SHP77 treated with DMSO at 0.1 percent for 48 hours (cell line): ENCODE measurements at regions not wholly inside any gene's neighbourhood (a gene's known extent, or its start where the extent isn't known, plus 50 kb on each side); places are given as distances from the start of the nearest gene placed in this dataset.
"Not testable (repeated sequence)": the region's sequence is repeated elsewhere in the genome, so short reads cannot be mapped to it uniquely, and the experiment has no call there.

ENCODE experiments used
- DNase-seq: peaks from one replicate; lab custom pipeline; 2025; lab: John Stamatoyannopoulos, UW

DNA sequence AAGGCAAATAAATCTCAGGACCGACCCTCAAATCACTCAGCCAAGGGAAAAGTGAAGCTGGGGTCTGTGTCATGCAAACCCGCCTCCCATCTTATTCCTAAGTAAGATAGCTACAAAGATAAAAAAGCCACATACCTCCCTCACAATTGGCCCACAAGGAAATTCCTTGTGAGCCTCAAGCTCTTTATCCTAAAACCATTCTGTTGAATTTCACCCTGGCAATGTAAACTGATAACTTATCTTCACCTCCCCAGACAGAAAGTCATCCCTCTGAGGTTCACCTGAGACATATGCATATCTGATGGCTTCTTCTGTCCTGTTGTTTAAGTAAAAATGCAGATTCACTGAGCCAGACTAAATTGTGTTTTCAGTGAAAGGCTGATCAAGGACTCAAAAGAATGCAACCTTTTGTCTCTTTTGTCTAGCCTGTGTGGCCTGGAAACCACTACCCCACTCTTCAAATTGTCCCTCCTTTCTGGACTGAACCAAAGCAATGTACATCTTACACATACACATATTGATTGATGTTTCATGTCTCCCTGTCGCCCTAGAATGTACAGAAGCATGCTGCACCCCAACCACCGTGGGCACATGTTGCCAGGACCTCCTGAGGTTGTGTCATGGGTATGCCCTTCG lies 91.3 kb downstream of the MFAP3L start:
- DNase-seq: no peak

DNA sequence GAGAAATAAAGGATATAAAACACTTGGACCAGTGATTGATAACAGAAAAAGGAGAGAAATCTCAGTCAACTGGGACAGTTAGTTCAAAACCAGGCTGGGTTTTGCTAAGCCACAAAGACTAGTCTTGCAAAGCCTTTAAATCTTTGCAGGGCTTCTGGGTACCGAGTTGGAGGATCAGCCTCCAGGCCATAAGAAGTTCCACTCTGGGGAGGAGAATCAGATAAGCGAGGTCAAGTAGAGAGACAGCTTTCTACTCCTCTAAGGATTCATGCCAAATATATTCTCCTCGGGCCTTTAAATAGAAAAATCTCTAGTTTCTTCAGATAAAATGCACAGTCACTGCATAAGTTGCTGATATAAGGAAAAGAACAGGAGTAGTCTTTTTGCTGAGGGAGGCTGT lies 92.7 kb downstream of the MFAP3L start:
- no peak for DNase-seq

DNA sequence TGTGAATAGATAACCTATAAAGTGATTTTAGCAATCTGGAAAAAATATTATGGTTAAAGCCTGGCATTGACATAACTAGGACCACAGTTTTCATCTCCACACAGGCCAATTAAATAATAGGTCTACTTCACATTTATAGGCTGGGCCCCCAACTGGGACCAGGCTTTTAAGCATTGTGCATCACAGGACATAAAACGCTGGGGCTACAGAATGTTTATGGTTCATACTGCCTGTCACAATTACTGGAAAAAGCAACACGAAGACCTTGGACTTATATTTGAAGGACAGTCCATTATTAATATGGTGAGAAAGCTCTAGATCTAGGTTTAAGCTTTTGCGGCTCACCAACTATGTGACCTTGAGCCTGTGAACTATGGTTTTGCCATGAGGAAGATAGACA lies 94.2 kb downstream of the MFAP3L start:
- DNase-seq: no peak

DNA sequence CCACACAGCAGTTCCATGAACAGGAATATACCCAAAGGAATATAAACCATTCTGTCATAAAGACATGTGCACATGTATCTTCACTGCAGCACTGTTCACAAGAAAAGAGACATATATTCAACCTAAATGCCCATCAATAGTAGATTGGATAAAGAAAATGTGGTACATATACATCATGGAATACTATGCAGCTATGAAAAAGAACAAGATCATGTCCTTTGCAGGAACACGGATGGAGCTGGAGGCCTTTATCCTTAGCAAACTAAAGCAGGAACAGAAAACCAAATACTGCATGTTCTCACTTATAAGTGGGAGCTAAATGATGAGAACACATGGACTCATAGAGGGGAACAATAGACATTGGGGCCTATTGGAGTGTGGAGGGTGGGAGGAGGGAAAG lies 95.4 kb downstream of the MFAP3L start:
- not testable (repeated sequence) for DNase-seq

DNA sequence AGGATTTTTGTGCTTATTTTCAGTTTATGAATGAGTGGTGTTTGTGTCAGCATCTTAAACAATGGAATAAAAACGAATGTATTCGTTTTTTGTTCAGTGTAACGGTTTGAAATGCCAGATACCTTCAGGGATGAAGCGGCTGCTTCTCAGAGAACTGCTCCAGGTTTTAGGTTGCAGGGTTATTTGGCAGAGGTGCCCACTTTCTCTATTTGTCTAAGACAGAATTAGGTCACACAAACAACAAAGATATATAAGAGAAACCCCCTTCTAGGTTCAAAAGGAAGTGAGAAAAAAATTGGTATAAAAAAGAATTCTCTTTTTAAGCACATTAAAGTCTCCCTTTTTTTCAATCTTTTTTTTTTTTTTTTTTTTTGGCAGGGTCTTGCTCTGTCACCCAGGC lies 98.9 kb downstream of the MFAP3L start:
- DNase-seq: no peak

DNA sequence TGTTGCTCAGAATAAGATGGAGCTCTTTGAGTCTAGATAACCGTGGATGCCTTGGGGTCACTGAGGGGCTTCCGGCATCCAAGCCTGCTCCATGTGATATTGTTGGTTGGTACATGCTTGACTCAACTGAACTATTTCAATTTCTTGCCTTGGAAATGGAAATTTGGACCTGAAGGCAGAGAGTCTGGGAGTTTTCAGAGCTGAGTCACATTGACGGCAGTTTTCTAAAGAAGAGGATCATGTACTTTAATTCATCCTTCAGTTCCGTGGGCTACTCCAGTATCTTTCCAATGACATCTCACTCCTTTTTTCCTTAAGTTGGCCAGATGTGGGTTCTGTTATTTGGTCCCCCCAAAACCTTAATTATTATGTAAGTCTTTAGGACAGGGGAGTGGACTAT lies 100.5 kb downstream of the MFAP3L start:
- no peak for DNase-seq

DNA sequence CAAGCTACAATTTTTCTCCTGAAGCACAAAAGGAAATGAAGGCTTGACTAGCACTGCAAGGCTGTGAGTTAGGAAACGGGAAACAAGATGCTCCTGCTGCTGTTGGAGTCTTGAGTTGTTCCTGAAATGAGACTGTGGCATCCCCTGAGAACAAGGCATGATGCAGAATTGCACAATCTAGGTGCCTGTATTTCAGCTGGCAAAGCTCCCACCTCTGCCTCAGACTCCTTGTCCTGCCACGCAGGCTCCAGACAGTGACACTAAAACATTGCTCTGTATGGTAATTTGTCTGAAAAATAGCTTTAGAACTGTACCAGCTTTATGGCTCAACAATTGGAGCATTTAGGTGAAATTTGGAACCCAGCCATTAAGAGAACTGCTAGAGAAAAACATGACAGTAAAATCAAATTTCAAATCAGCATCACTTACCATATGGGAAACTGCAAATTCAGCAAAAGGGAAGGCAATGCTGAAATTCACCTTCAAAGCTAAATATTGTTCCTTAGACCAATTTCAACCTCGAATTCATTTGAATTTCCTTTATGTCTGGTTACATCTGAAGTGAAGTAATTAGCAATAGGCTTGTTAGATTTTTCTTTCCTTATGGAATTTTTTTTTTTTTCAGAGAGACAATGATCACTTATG lies 103.4 kb downstream of the MFAP3L start:
- no peak for DNase-seq

DNA sequence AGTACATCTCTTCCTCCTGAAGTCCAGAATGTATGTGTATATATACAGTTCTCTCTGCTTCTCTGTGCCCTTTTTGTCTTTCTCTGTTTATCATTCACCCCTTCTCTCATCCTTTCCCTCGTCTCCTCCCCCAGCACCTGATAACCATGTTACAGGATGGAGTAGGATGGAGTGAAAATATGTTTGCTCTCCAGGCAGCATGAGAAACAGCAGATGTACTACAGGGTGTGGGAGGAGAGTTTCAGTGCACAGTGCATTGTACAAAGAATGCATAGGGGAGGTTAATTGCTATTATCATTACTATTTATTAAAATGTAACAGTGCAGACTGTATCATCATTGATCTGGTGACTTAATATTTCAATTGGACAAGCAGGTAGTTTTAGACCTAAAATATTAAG lies 104.5 kb downstream of the MFAP3L start:
- DNase-seq: no peak

DNA sequence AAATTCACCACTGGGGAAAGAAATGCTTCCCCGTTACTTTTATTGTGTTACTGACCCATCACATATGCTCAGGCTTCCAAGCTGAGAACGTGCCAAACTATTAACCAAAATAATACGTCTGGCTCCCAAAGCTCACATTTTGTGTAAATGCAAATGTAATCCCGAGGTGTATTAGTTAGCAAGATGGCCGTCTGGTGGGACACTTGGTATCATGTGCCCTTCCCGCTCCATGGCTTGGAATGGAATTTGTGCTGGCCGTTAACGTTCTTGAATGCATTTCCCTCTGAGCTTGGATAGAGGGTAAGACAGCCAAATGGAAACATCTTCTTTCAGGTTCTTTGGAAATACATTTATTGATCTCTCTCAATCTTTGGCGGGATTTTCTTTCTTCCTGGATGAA lies 105.0 kb downstream of the MFAP3L start:
- DNase-seq: no peak

DNA sequence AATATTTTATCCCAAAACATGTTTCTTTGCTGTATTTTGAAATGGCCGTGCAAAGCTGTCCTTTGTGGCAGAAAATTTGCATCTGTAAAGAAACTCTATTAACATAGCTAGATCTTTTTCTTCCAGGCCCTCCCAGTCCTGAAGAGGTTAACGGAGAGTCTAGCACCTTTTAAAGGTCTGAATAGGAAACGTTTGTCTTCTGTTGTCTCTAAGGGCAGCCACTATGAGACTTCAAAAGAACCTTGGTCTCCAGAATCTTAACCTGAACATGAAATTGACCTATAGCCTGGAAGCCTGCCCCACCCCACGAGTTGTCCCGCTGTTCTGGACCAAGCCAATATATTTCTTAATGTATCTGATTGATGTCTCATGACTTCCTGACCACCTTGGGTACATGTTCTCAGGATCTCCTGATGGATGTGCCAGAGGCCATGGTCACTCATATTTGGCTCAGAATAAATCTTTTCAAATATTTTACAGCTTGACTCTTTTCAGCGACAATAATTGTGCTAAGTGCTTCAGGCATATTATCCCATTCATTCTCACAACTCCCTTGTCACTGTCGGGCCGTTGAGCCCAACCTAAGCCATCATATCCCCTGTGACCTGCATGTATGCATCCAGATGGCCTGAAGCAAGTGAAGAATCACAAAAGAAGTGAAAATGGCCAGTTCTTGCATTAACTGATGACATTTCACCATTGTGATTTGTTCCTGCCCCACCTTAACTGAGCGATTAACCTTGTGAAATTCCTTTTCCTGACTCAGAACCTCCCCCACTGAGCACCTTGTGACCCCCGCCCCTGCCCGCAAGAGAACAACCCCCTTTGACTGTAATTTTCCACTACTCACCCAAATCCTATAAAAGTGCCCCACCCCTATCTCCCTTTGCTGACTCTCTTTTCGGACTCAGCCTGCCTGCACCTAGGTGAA lies 106.7 kb downstream of the MFAP3L start:
- DNase-seq: not testable (repeated sequence)

DNA sequence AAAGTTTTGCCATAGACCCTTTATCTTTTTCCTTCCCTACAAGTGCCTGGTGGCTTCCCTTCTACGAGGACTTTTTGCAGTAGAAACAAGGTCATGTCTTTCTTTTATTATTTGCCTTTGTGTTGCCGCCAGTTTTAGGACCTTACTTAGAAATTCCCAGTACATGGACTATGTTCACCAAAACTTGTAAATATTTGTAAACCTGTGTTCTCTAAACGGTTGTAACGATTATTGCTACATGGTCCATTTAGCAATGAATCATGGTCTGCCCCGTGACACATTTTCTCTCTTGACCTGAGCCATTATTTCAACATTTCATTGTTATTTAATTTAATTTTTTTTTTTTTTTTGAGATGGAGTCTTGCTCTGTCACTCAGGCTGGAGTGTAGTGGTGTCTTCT lies 110.7 kb downstream of the MFAP3L start:
- DNase-seq: no peak

DNA sequence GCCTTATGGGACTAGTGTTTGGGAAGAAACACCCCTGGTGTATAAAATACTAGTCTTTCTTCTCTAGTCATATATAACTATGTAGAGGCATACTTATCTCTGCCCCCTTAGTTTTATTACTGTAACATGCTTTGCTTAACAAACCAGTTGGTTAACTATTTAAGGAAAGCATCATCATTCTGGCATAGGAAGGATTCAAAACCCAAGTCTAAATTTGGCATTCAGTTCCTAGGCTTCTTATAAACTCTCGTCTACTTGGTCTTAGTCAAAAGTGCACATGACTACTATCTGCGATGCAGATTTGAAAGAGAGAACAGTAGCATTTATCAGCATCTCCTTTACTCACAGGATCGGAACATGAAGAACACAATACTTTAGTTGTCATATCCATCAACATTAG lies 111.3 kb downstream of the MFAP3L start:
- DNase-seq: no peak

DNA sequence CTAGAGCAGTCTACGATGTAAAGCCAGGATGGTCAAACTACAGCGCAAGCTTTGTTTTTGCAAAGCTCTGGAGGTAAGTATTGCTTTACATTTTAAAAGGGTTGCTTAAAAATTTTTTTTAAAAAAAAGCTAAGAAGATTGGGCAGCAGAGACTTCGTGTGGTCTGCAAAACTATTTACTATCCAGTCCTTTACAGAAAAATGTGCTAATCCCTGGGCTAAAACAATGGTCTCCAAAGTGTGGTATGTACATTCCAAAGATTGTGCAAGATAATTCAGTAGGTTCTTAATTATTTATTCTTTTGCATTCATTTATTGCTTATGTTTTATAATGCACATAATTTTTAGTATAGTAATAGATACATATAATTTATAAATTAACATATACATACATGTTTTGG lies 113.2 kb downstream of the MFAP3L start:
- DNase-seq: no peak

DNA sequence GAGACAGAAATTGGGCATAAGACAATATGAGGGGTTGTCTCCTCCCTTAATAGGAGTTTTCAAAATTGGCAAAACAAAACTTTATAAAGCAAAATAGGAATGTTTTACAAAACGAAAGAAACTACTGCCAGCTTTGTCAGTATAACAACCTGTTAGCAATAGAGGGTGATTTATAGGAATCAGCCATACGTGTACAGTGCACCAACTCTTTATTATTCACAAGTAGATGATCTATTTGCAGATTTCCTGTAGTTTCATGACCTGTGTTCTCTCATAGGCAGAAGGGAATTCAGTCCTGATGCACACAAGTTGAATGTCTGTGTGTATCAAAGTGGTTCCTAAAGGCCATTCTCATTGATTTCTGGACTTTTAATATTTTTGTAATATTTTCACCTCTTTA lies 116.3 kb downstream of the MFAP3L start:
- no peak for DNase-seq

DNA sequence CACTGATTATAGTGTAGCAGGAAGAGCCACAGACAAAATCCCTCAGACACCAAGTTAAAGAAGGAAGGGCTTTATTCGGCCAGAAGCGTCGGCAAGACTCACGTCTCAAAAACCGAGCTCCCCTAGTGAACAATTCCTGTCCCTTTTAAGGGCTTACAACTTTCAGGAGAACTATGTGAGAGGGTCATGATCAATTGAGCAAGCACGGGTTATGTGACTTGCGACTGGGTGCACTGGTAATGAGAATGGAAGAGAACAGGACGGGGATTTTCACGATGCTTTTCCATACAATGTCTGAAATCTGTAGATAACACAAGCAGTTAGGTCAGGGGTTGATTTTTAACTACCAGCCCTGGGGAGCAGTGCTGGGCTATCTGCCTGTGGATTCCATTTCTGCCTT lies 116.7 kb downstream of the MFAP3L start:
- DNase-seq: no peak

DNA sequence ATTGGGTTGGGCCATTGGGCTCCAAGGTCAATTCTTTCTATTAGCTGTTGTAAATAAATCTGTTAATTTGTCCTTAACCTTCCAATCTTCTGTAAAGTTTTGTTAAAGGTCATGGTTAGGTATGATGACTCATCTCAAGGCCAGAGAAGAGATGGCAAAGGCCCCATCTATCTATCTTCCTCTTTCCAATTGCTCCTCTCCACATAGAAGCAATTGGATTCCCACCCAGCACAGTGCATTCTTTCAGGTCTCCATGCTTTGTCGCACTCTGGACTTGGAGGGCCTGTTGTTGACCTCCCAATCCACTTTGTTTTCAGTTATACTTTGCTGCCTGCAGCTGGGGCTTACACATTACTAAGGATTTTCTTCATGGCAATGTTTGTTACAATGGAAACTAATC lies 118.5 kb downstream of the MFAP3L start:
- DNase-seq: no peak

DNA sequence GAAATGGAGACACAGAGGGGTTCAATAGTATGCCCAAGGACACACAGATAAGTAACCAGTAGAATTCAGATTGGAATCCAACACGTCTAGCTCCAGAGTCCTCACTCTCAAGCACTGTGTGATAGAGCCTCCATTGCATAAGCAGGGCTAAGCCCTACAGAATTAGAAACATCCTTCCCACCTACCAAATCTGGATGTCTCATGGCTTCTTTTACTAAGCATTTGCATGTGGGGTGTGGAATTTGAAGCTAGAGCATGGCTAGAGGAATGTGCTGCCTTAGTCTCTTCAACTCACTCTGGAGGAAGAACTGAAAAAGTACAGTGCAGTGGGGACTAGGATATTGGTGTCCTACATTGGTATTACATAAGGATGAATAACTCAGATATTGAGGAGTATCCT lies 119.4 kb downstream of the MFAP3L start:
- no peak for DNase-seq

DNA sequence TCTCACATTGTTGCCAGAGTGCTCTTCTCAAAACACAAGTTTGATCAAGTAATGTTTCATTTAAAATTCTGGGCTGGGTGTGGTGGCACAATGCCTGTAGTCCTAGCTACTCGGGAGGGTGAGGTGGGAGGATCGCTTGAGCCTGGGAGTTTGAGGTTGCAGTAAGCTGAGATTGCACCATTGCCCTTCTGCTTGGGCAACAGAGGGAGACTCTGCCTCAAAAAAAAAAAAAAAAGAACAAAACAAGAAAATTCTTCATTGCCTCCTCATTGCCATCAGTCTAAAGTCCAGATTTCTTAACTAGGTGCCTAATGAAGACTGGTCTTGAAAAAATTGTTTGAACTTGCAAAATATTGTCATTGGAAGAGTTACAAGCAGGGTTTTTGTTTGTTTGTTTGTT lies 120.1 kb downstream of the MFAP3L start:
- DNase-seq: no peak

DNA sequence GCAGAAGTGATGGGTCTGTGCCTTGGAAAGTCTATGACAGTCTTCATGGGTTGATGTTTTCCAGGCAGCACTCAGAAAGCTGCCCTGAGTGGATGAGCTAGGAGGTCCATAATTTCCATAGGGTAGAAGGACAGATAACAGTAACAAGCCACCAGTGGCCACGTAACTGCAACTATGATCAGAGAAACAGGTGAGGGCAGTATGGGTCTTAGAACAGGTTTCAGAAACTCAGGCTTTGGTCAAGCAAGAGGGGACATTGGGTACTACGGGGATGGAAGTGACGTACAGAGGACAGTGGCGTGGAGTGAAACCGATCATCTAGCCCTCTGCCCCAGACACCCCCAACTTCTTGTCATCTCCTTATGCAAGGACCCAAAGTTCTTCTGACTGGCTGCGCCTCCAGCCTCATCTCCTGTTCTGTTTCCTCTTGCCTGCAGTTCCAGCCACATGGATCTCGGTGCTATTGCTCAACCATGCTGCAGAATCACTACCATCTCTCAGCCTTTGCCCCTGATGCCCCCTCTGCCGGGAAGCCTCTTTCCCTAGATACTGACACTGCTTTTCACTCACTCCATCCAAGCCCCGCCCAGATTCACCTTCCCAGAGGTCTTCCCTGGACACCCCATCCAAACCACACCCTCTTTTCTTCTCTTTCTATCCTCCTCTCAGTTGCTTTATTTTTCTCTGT lies 123.4 kb downstream of the MFAP3L start:
- no peak for DNase-seq

DNA sequence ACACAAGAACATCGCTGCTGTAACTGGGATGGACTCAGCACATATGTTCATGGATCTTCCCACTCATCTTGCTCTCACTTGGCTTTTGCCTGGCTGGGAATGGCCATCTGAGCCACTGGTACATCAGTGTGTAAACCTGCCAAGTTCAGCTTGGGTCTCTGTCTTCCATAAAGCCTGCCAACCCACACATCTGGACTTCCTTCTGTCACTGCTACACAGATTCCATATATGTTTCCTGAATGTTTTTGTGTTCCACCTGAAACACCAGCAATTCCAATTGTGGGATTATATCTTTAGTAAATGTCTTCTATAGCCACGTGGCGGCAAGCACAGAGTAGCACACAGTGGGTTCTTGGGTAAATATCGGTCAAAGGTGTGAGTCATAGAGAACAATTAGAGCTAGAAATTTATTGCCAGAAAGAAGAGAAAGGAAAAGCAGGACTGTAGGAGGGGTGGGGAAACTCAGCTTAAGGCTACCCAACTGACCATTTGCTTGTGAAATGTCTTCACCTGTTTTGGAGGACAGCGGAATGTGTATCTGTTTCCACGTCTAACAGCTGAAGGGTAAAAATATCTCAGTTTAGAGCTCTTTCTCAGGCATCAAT lies 125.9 kb downstream of the MFAP3L start:
- DNase-seq: no peak

DNA sequence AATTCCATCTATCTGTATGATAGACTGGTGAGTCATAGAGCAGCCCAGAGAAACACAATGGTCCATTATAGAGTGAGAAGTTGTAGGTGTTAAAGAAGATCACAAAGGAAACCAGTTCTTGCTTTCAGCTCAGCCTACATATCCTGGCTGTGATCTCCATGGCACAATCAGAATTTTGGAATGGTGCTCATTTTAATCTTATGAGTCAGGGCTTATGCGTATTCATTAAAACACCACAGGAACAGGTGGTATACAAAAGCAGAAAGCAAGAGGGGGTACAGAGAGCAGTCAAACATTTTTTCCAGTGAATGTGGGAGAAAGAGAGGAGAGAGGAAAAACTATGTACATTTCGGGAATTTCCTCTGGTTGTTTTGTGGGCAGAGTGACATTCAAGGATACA lies 126.9 kb downstream of the MFAP3L start:
- no peak for DNase-seq

DNA sequence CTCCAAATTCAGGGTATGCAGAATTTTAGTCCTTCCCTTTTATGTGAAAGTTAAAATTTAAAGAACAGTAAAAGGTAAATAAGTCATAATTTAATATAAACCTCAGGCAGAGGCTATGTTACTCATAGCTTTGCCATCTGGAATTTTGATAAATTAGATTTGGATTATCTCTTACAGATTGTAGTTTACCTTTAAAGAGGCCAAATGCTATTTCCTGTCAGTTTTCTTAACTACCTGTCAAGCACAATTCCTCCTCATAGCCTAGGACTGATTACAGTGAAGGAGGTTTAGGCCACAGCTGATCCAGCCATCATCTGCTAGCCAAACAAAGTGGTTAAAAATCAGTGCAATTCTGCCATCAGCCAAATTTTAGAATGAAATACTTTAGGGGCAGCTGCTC lies 128.1 kb downstream of the MFAP3L start:
- DNase-seq: no peak
